GM10248 (cell line): ENCODE measurements at regions not wholly inside any gene's neighbourhood (a gene's known extent, or its start where the extent isn't known, plus 50 kb on each side); places are given as distances from the start of the nearest gene placed in this dataset.

Experiments used
- CTCF ChIA-PET: fragments of 300-600 bp; sonication (Branson Sonifier 250); formaldehyde crosslinking; extraction: SDS; loops from one replicate; lab custom pipeline; 2021; ENCODE audit warnings: antibody characterized with exemption; lab: Yijun Ruan, JAX
- POLR2A ChIA-PET: fragments of 350-650 bp; sonication (Branson Sonifier 250); formaldehyde crosslinking; extraction: SDS; loops from one replicate; lab custom pipeline; 2020; ENCODE audit warnings: antibody characterized with exemption; lab: Yijun Ruan, JAX
- DNase-seq: peaks from one replicate; pipeline ENCODE4 v3.0.0; 2012; ENCODE audit errors: extremely low spot score
- TF ChIP-seq, protein P1 (sequence below): IDR thresholded peaks from 2 replicates; pipeline ENCODE4 v1.5.1; 2012; ENCODE audit warnings: mild to moderate bottlenecking, low read depth; ENCODE audit errors: extremely low read depth, missing control alignments, control extremely low read depth

DNA sequence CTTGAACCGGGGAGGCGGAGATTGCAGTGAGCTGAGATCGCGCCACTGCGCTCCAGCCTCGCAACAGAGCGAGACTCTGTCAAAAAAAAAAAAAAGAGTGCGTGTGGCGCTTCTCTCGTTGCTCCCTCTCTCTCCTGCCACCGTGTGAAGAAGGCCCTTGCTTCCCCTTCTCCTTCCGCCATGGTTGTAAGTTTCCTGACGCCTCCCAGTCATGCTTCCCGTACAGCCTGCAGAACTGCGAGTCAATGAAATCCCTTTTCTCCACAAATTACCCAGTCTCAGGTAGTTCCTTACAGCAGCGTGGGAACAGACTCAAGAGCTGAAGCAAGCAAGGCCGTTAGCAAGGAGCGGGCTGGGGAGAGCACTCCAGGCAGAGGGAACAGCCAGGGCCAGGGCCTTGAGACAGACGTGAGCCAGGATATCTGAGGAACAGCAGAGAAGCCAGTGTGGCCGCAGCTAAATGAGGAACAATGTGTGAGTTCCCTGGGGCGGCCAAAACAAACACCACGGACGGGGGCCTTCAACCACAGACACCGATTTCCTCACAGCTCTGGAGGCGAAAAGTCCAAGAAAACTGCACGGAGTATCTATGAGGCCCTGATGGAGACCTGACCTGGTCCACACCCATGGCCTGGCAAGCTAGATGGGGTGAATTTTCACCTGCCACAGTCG, 54.2 kb upstream of the ETS2 start:
- DNase-seq = no peak
- POLR2A ChIA-PET = no interaction called here
- TF ChIP-seq, protein P1, sequence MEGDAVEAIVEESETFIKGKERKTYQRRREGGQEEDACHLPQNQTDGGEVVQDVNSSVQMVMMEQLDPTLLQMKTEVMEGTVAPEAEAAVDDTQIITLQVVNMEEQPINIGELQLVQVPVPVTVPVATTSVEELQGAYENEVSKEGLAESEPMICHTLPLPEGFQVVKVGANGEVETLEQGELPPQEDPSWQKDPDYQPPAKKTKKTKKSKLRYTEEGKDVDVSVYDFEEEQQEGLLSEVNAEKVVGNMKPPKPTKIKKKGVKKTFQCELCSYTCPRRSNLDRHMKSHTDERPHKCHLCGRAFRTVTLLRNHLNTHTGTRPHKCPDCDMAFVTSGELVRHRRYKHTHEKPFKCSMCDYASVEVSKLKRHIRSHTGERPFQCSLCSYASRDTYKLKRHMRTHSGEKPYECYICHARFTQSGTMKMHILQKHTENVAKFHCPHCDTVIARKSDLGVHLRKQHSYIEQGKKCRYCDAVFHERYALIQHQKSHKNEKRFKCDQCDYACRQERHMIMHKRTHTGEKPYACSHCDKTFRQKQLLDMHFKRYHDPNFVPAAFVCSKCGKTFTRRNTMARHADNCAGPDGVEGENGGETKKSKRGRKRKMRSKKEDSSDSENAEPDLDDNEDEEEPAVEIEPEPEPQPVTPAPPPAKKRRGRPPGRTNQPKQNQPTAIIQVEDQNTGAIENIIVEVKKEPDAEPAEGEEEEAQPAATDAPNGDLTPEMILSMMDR = no peak
- CTCF ChIA-PET = interaction anchor here (2.0 kb wide), 1 partner anchor 17 kb away, joined by 6 read pairs; no protein-coding TSS in a partner anchor

DNA sequence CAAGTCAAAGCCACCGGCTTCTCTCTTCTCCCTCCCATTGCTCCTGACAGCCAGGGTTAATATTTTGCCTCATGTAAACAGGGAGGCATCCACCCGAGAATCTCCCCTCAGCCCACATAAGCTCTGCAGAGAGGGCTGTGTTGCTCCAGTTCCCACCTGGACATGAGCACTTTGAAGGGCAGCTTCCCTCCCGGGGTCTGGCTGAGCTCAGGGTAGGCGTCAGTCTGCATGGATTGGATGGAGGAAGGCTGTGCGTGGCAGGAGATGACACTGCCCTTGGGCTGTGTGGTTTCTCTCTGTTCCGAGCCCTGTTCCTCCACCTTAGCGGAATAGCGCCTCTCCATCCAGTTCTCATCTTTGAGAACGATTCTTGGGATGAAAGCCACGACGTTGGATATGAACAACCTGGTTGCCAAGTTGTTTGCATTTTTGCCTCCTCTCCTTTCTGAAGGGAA, 53.7 kb upstream of the ETS2 start:
- POLR2A ChIA-PET = no interaction called here
- no peak for DNase-seq

GRCh38 chr21:38753114-38753513, 52.6 kb upstream of the ETS2 start:
- no peak for DNase-seq
- TF ChIP-seq, protein P1 = no peak
- POLR2A ChIA-PET = no interaction called here
- CTCF ChIA-PET = interaction anchor here (1.0 kb wide), 1 partner anchor 24 kb away, joined by 4 read pairs; no protein-coding TSS in a partner anchor

More for the DNA sequence above, 53.7 kb upstream of the ETS2 start:
- CTCF ChIA-PET = interaction anchor here (2.0 kb wide), 1 partner anchor 18 kb away, joined by 6 read pairs; no protein-coding TSS in a partner anchor
- TF ChIP-seq, protein P1 = no peak

GRCh38 chr21:38753557-38753971, 52.2 kb upstream of the ETS2 start:
- ChIA-PET CTCF (interaction anchor here (1.0 kb wide), 1 partner anchor 24 kb away, joined by 4 read pairs; no protein-coding TSS in a partner anchor), POLR2A (no interaction called here)
- TF ChIP-seq, protein P1 = no peak
- no peak for DNase-seq
